ENCODE measurements at regions not wholly inside any gene's neighbourhood (a gene's known extent, or its start where the extent isn't known, plus 50 kb on each side); places are given as distances from the start of the nearest gene placed in this dataset.

DNA sequence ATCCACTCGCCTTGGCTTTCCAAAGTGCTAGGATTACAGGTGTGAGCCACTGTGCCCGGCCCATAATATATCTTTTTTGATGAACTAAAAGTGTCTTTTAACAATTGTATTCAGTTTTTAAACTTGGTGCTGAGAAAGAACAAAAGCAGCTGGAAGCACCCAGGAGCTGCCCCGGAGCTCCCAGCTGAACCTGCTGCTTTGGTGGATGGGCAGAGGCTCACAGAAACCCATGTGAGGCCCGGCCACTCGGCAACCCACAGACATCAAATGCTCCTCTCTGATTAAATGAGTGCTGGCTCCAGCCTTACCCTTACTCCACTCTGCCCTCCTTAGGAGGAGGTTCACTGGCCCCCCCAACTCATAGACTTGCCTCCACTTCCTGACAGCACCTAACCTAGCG is 59.4 kb upstream of the FRMD1 start (continued):
- TF ChIP-seq, protein P1, sequence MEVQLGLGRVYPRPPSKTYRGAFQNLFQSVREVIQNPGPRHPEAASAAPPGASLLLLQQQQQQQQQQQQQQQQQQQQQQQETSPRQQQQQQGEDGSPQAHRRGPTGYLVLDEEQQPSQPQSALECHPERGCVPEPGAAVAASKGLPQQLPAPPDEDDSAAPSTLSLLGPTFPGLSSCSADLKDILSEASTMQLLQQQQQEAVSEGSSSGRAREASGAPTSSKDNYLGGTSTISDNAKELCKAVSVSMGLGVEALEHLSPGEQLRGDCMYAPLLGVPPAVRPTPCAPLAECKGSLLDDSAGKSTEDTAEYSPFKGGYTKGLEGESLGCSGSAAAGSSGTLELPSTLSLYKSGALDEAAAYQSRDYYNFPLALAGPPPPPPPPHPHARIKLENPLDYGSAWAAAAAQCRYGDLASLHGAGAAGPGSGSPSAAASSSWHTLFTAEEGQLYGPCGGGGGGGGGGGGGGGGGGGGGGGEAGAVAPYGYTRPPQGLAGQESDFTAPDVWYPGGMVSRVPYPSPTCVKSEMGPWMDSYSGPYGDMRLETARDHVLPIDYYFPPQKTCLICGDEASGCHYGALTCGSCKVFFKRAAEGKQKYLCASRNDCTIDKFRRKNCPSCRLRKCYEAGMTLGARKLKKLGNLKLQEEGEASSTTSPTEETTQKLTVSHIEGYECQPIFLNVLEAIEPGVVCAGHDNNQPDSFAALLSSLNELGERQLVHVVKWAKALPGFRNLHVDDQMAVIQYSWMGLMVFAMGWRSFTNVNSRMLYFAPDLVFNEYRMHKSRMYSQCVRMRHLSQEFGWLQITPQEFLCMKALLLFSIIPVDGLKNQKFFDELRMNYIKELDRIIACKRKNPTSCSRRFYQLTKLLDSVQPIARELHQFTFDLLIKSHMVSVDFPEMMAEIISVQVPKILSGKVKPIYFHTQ (CRISPR knock-in tag; IDR thresholded peaks at IDR 0.05), result no peak
- TF ChIP-seq ZNF232 (CRISPR knock-in tag; IDR thresholded peaks at IDR 0.05) (no peak), NR1H2 (CRISPR knock-in tag; IDR thresholded peaks at IDR 0.05) (no peak), ZNF121 (CRISPR knock-in tag; IDR thresholded peaks at IDR 0.05) (no peak)
- TF ChIP-seq, protein P2, sequence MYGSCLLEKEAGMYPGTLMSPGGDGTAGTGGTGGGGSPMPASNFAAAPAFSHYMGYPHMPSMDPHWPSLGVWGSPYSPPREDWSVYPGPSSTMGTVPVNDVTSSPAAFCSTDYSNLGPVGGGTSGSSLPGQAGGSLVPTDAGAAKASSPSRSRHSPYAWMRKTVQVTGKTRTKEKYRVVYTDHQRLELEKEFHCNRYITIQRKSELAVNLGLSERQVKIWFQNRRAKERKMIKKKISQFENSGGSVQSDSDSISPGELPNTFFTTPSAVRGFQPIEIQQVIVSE (CRISPR knock-in tag; IDR thresholded peaks at IDR 0.05; ENCODE audit: borderline replicate concordance), result no peak
- TF ChIP-seq, protein P3, sequence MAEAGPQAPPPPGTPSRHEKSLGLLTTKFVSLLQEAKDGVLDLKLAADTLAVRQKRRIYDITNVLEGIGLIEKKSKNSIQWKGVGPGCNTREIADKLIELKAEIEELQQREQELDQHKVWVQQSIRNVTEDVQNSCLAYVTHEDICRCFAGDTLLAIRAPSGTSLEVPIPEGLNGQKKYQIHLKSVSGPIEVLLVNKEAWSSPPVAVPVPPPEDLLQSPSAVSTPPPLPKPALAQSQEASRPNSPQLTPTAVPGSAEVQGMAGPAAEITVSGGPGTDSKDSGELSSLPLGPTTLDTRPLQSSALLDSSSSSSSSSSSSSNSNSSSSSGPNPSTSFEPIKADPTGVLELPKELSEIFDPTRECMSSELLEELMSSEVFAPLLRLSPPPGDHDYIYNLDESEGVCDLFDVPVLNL (CRISPR knock-in tag; IDR thresholded peaks at IDR 0.05; ENCODE audit: borderline replicate concordance, low read depth), result no peak

DNA sequence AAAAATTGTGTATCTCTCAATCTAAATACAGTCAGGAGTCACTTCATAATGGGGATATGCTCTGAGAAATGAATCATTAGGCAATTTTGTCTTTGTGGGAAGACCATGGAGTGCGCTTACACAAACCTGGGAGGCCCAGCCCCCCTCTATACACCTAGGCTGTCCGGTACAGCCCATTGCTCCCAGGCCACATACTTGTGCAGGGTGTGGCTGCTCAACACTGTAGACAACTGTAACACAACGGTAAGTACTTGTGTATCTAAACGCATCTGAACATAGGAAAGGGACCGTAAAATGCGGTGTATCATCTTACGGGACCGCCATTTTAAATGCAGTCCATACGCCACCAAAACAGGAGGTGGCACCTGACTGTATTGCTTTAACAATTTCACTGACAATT is 58.0 kb upstream of the FRMD1 start:
- DNase-seq (ENCODE audit: low spot score) (no peak), ATAC-seq (no peak)
- Mint-ChIP-seq H3K27me3 (ENCODE audit: low read depth) (peaks cover 12% of the 10 kb centered on the region), H3K4me3 (no peak overlapping the region), H3K27ac (no peak overlapping the region), H3K9me3 (no peaks in the 10 kb centered on the region), H3K4me1 (peaks cover 18% of the 10 kb centered on the region), H3K36me3 (no peaks in the 10 kb centered on the region)
- TF ChIP-seq, protein P4, sequence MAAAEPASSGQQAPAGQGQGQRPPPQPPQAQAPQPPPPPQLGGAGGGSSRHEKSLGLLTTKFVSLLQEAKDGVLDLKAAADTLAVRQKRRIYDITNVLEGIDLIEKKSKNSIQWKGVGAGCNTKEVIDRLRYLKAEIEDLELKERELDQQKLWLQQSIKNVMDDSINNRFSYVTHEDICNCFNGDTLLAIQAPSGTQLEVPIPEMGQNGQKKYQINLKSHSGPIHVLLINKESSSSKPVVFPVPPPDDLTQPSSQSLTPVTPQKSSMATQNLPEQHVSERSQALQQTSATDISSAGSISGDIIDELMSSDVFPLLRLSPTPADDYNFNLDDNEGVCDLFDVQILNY (CRISPR knock-in tag; IDR thresholded peaks at IDR 0.05), result no peak
- no peak for TF ChIP-seq IRF2 (CRISPR knock-in tag; IDR thresholded peaks at IDR 0.05; ENCODE audit: borderline replicate concordance, low read depth)
- TF ChIP-seq, protein P5, sequence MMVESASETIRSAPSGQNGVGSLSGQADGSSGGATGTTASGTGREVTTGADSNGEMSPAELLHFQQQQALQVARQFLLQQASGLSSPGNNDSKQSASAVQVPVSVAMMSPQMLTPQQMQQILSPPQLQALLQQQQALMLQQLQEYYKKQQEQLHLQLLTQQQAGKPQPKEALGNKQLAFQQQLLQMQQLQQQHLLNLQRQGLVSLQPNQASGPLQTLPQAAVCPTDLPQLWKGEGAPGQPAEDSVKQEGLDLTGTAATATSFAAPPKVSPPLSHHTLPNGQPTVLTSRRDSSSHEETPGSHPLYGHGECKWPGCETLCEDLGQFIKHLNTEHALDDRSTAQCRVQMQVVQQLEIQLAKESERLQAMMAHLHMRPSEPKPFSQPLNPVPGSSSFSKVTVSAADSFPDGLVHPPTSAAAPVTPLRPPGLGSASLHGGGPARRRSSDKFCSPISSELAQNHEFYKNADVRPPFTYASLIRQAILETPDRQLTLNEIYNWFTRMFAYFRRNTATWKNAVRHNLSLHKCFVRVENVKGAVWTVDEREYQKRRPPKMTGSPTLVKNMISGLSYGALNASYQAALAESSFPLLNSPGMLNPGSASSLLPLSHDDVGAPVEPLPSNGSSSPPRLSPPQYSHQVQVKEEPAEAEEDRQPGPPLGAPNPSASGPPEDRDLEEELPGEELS (CRISPR knock-in tag; IDR thresholded peaks at IDR 0.05), result no peak
- TF ChIP-seq, protein P6, sequence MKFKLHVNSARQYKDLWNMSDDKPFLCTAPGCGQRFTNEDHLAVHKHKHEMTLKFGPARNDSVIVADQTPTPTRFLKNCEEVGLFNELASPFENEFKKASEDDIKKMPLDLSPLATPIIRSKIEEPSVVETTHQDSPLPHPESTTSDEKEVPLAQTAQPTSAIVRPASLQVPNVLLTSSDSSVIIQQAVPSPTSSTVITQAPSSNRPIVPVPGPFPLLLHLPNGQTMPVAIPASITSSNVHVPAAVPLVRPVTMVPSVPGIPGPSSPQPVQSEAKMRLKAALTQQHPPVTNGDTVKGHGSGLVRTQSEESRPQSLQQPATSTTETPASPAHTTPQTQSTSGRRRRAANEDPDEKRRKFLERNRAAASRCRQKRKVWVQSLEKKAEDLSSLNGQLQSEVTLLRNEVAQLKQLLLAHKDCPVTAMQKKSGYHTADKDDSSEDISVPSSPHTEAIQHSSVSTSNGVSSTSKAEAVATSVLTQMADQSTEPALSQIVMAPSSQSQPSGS (CRISPR knock-in tag; IDR thresholded peaks at IDR 0.05; ENCODE audit: borderline replicate concordance, low read depth), result no peak
- no peak for TF ChIP-seq ZNF232 (CRISPR knock-in tag; IDR thresholded peaks at IDR 0.05)
- TF ChIP-seq TP53 (CRISPR knock-in tag; IDR thresholded peaks at IDR 0.05), result no peak
- TF ChIP-seq, protein P7, sequence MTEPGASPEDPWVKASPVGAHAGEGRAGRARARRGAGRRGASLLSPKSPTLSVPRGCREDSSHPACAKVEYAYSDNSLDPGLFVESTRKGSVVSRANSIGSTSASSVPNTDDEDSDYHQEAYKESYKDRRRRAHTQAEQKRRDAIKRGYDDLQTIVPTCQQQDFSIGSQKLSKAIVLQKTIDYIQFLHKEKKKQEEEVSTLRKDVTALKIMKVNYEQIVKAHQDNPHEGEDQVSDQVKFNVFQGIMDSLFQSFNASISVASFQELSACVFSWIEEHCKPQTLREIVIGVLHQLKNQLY (CRISPR knock-in tag; IDR thresholded peaks at IDR 0.05), result no peak
- TF ChIP-seq, protein P8, sequence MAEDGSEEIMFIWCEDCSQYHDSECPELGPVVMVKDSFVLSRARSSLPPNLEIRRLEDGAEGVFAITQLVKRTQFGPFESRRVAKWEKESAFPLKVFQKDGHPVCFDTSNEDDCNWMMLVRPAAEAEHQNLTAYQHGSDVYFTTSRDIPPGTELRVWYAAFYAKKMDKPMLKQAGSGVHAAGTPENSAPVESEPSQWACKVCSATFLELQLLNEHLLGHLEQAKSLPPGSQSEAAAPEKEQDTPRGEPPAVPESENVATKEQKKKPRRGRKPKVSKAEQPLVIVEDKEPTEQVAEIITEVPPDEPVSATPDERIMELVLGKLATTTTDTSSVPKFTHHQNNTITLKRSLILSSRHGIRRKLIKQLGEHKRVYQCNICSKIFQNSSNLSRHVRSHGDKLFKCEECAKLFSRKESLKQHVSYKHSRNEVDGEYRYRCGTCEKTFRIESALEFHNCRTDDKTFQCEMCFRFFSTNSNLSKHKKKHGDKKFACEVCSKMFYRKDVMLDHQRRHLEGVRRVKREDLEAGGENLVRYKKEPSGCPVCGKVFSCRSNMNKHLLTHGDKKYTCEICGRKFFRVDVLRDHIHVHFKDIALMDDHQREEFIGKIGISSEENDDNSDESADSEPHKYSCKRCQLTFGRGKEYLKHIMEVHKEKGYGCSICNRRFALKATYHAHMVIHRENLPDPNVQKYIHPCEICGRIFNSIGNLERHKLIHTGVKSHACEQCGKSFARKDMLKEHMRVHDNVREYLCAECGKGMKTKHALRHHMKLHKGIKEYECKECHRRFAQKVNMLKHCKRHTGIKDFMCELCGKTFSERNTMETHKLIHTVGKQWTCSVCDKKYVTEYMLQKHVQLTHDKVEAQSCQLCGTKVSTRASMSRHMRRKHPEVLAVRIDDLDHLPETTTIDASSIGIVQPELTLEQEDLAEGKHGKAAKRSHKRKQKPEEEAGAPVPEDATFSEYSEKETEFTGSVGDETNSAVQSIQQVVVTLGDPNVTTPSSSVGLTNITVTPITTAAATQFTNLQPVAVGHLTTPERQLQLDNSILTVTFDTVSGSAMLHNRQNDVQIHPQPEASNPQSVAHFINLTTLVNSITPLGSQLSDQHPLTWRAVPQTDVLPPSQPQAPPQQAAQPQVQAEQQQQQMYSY (CRISPR knock-in tag; IDR thresholded peaks at IDR 0.05), result no peak
- no peak for TF ChIP-seq FOXK1 (CRISPR knock-in tag; IDR thresholded peaks at IDR 0.05)
- no peak for TF ChIP-seq KAT7 (CRISPR knock-in tag; IDR thresholded peaks at IDR 0.05; ENCODE audit: borderline replicate concordance)
- no peak for TF ChIP-seq ZNF263 (CRISPR knock-in tag; IDR thresholded peaks at IDR 0.05; ENCODE audit: low read depth)
- POLR2A ChIA-PET, result no interaction called here
- CTCF ChIA-PET, result no interaction called here
